Femur (tissue), 1 donor: ENCODE measurements at regions not wholly inside any gene's neighbourhood (a gene's known extent, or its start where the extent isn't known, plus 50 kb on each side); places are given as distances from the start of the nearest gene placed in this dataset.
A peak's percentile ranks its signal among the peaks of the same experiment; 100 is the strongest.

Source experiments
- DNase-seq: peaks from one replicate; pipeline ENCODE4 v3.0.0-alpha.2; 2017

GRCh38 chr18:24840051-24840450 lies 379.6 kb downstream of the HRH4 start:
- DNase-seq = no peak

GRCh38 chr18:24840640-24841039 lies 380.2 kb downstream of the HRH4 start:
- DNase-seq = no peak

- no peak for DNase-seq
Observed at GRCh38 chr18:24841536-24841935, 381.1 kb downstream of the HRH4 start.

GRCh38 chr18:24843123-24843522 lies 382.7 kb downstream of the HRH4 start:
- peak; percentile 22 for DNase-seq

- DNase-seq = no peak
Observed at GRCh38 chr18:24846138-24846537, 385.7 kb downstream of the HRH4 start.

- DNase-seq = no peak
Observed at GRCh38 chr18:24850532-24850931, 390.1 kb downstream of the HRH4 start.

GRCh38 chr18:24853076-24853475 lies 392.6 kb downstream of the HRH4 start:
- DNase-seq = no peak

- no peak for DNase-seq
Observed at GRCh38 chr18:24860978-24861680, 400.7 kb downstream of the HRH4 start.

GRCh38 chr18:24862201-24862816 lies 401.9 kb downstream of the HRH4 start:
- peak; percentile 36 for DNase-seq

- no peak for DNase-seq
Observed at GRCh38 chr18:24868311-24868710, 407.9 kb downstream of the HRH4 start.

- no peak for DNase-seq
Observed at GRCh38 chr18:24868760-24869237, 408.4 kb downstream of the HRH4 start.

GRCh38 chr18:24869285-24869684 lies 408.8 kb downstream of the HRH4 start:
- no peak for DNase-seq

- DNase-seq = no peak
Observed at GRCh38 chr18:24875286-24875685, 414.8 kb downstream of the HRH4 start.

GRCh38 chr18:24875777-24876176 lies 415.3 kb downstream of the HRH4 start:
- no peak for DNase-seq

GRCh38 chr18:24876266-24876665 lies 415.8 kb downstream of the HRH4 start:
- DNase-seq = no peak

GRCh38 chr18:24877066-24877465 lies 416.6 kb downstream of the HRH4 start:
- no peak for DNase-seq

GRCh38 chr18:24877546-24877945 lies 417.1 kb downstream of the HRH4 start:
- DNase-seq = no peak

GRCh38 chr18:24878289-24878688 lies 417.9 kb downstream of the HRH4 start:
- DNase-seq = peak; percentile 29

GRCh38 chr18:24885276-24885675 lies 424.8 kb downstream of the HRH4 start:
- DNase-seq = no peak

GRCh38 chr18:24894880-24895279 lies 434.4 kb downstream of the HRH4 start:
- DNase-seq = no peak

GRCh38 chr18:24897461-24897860 lies 437.0 kb downstream of the HRH4 start:
- no peak for DNase-seq

- peak; percentile 40 for DNase-seq
Observed at GRCh38 chr18:24910221-24910620, 441.7 kb downstream of the ZNF521 start.

GRCh38 chr18:24913507-24914170 lies 438.3 kb downstream of the ZNF521 start:
- DNase-seq = no peak

- DNase-seq = no peak
Observed at GRCh38 chr18:24914171-24914525, 437.8 kb downstream of the ZNF521 start.
